HEK293 (cell line): ENCODE measurements at regions not wholly inside any gene's neighbourhood (a gene's known extent, or its start where the extent isn't known, plus 50 kb on each side); places are given as distances from the start of the nearest gene placed in this dataset.

Experiments used
- CTCF ChIA-PET: fragments of 350-600 bp; formaldehyde crosslinking; extraction: SDS; loops from one replicate; lab custom pipeline; 2021; ENCODE audit warnings: antibody characterized with exemption; lab: Yijun Ruan, JAX
- POLR2A ChIA-PET: fragments of 300-600 bp; formaldehyde crosslinking; extraction: SDS; loops from one replicate; lab custom pipeline; 2020; ENCODE audit warnings: antibody characterized with exemption, inconsistent platforms; lab: Yijun Ruan, JAX
- H3K27ac ChIP-seq: fragments of 200-500 bp; sonication (Bioruptor generic); 2 replicates; pipeline ENCODE4 v1.5.1; 2014; ENCODE audit warnings: low read depth, low read length, control low read depth, inconsistent platforms; ENCODE audit errors: extremely low read depth
- H3K36me3 ChIP-seq, 2 experiments: fragments of 200-500 bp in 1 of 2; sonication (Bioruptor generic) in 1 of 2; 1 replicate in 1 of 2; 2 replicates in 1 of 2; pipeline ENCODE4 v1.5.1; 2014 to 2017; ENCODE audit warnings: inconsistent platforms in 2 of 2, low read length in 2 of 2; ENCODE audit not compliant: control insufficient read depth in 2 of 2, insufficient read depth in 1 of 2
- H3K4me1 ChIP-seq: fragments of 200-500 bp; sonication (Bioruptor generic); 2 replicates; pipeline ENCODE4 v1.5.1; 2014; ENCODE audit warnings: mild to moderate bottlenecking, low read length, inconsistent platforms; ENCODE audit not compliant: control insufficient read depth, insufficient read depth
- H3K4me3 ChIP-seq: 2 replicates; pipeline ENCODE4 v1.5.1; 2011; ENCODE audit warnings: low read depth, mild to moderate bottlenecking, control low read depth, low read length, moderate library complexity
- H3K9me3 ChIP-seq: fragments of 200-500 bp; sonication (Bioruptor generic); 2 replicates; pipeline ENCODE4 v1.5.1; 2014; ENCODE audit warnings: low read depth, low read length, inconsistent platforms; ENCODE audit not compliant: control insufficient read depth, insufficient read depth
- HOXA7 ChIP-seq: sonication (generic); formaldehyde crosslinking; IDR thresholded peaks from 2 replicates; pipeline ENCODE4 v1.8.1; 2022; ENCODE audit warnings: missing genetic modification reagents, borderline replicate concordance
- IKZF3 ChIP-seq: fragments of 450-650 bp; IDR thresholded peaks from 2 replicates; pipeline ENCODE4 v1.5.0; 2018; ENCODE audit warnings: missing biosample characterization, mild to moderate bottlenecking, missing genetic modification characterization, moderate library complexity
- KLF1 ChIP-seq: fragments of 450-650 bp; formaldehyde crosslinking; IDR thresholded peaks from 2 replicates; pipeline ENCODE4 v1.5.1; 2016; ENCODE audit warnings: missing biosample characterization, missing genetic modification characterization
- ZBTB20 ChIP-seq: fragments of 450-650 bp; formaldehyde crosslinking; IDR thresholded peaks from 2 replicates; pipeline ENCODE4 v1.5.1; 2016; ENCODE audit warnings: missing biosample characterization, missing genetic modification characterization
- ZEB2 ChIP-seq: fragments of 450-650 bp; formaldehyde crosslinking; IDR thresholded peaks from 2 replicates; pipeline ENCODE4 v1.5.1; 2016; ENCODE audit warnings: missing biosample characterization, missing genetic modification characterization
- ZNF10 ChIP-seq: fragments of 450-650 bp; formaldehyde crosslinking; IDR thresholded peaks from 2 replicates; pipeline ENCODE4 v1.5.1; 2017; ENCODE audit warnings: missing biosample characterization, missing genetic modification characterization
- ZNF121 ChIP-seq: fragments of 450-650 bp; formaldehyde crosslinking; IDR thresholded peaks from 2 replicates; pipeline ENCODE4 v1.5.1; 2016; ENCODE audit warnings: missing biosample characterization, missing genetic modification characterization
- ZNF132 ChIP-seq: fragments of 450-650 bp; formaldehyde crosslinking; IDR thresholded peaks from 2 replicates; pipeline ENCODE4 v1.5.1; 2017; ENCODE audit warnings: missing biosample characterization, missing genetic modification characterization, borderline replicate concordance
- ZNF24 ChIP-seq: fragments of 450-650 bp; formaldehyde crosslinking; IDR thresholded peaks from 2 replicates; pipeline ENCODE4 v1.5.1; 2016; ENCODE audit warnings: missing biosample characterization, missing genetic modification characterization
- ZNF274 ChIP-seq, 2 experiments: fragments of 200-500 bp in 1 of 2; fragments of 450-650 bp in 1 of 2; sonication (Bioruptor generic) in 1 of 2; formaldehyde crosslinking in 1 of 2; IDR thresholded peaks; 2 replicates each; pipeline versions ENCODE4 v1.5.1 to v1.6.1; 2014 to 2016; ENCODE audit warnings: borderline replicate concordance in 1 of 2, inconsistent platforms in 1 of 2, low read length in 1 of 2, missing biosample characterization in 1 of 2, missing genetic modification characterization in 1 of 2
- ZNF324 ChIP-seq: fragments of 450-650 bp; formaldehyde crosslinking; IDR thresholded peaks from 2 replicates; pipeline ENCODE4 v1.5.1; 2016; ENCODE audit warnings: missing biosample characterization, missing genetic modification characterization
- ZNF341 ChIP-seq: fragments of 450-650 bp; formaldehyde crosslinking; IDR thresholded peaks from 2 replicates; pipeline ENCODE4; 2016; ENCODE audit warnings: low read depth, missing biosample characterization, missing genetic modification characterization
- ZNF561 ChIP-seq: fragments of 450-650 bp; IDR thresholded peaks from 2 replicates; pipeline ENCODE4 v1.5.1; 2018; ENCODE audit warnings: missing biosample characterization, missing genetic modification characterization, borderline replicate concordance
- ZNF629 ChIP-seq: fragments of 450-650 bp; formaldehyde crosslinking; IDR thresholded peaks from 2 replicates; pipeline ENCODE4 v1.5.1; 2017; ENCODE audit warnings: missing biosample characterization, missing genetic modification characterization
- ZNF654 ChIP-seq: fragments of 450-650 bp; formaldehyde crosslinking; IDR thresholded peaks from 2 replicates; pipeline ENCODE4 v1.5.1; 2016; ENCODE audit warnings: low read depth, missing biosample characterization, missing genetic modification characterization
- ZNF660 ChIP-seq: fragments of 450-650 bp; IDR thresholded peaks from 2 replicates; pipeline ENCODE4 v1.5.1; 2018; ENCODE audit warnings: missing biosample characterization, mild to moderate bottlenecking, missing genetic modification characterization
- TF ChIP-seq, protein P1 (sequence below): fragments of 450-650 bp; formaldehyde crosslinking; IDR thresholded peaks from 2 replicates; pipeline ENCODE4 v1.5.1; 2016; ENCODE audit warnings: missing biosample characterization, missing genetic modification characterization, borderline replicate concordance
- TF ChIP-seq, protein P2 (sequence below): IDR thresholded peaks from 2 replicates; pipeline ENCODE4 v1.6.1; 2011; ENCODE audit warnings: mild to moderate bottlenecking, low read depth, low read length, borderline replicate concordance
- TF ChIP-seq, protein P3 (sequence below): fragments of 450-650 bp; formaldehyde crosslinking; IDR thresholded peaks from 2 replicates; pipeline ENCODE4 v1.5.1; 2016; ENCODE audit warnings: missing biosample characterization, missing genetic modification characterization
- TF ChIP-seq, protein P4 (sequence below): fragments of 450-650 bp; formaldehyde crosslinking; IDR thresholded peaks from 2 replicates; pipeline ENCODE4 v1.5.1; 2016; ENCODE audit warnings: missing biosample characterization, missing genetic modification characterization
- TF ChIP-seq, protein P5 (sequence below): fragments of 450-650 bp; formaldehyde crosslinking; IDR thresholded peaks from 2 replicates; pipeline ENCODE4 v1.5.1; 2016; ENCODE audit warnings: missing biosample characterization, missing genetic modification characterization
- TF ChIP-seq, protein P6 (sequence below): fragments of 450-650 bp; formaldehyde crosslinking; IDR thresholded peaks from 2 replicates; pipeline ENCODE4 v1.5.1; 2016; ENCODE audit warnings: missing biosample characterization, missing genetic modification characterization

- no peak for TF ChIP-seq ZEB2 (tag by site-specific recombination)
- no peak for TF ChIP-seq HOXA7
- TF ChIP-seq, all 188 proteins: peak for 0
Observed at GRCh38 chr5:3026651-3027050, 275.2 kb upstream of the IRX2 start (continued).

GRCh38 chr5:3026099-3026498, 274.6 kb upstream of the IRX2 start:
- TF ChIP-seq ZNF274 (IDR thresholded peaks at IDR 0.05; ENCODE audit: low read length): no peak
- TF ChIP-seq ZNF274 (tag by site-specific recombination; IDR thresholded peaks at IDR 0.05; ENCODE audit: borderline replicate concordance): no peak
- no peak for TF ChIP-seq ZNF24
- TF ChIP-seq ZNF324: no peak
- TF ChIP-seq, protein P1, sequence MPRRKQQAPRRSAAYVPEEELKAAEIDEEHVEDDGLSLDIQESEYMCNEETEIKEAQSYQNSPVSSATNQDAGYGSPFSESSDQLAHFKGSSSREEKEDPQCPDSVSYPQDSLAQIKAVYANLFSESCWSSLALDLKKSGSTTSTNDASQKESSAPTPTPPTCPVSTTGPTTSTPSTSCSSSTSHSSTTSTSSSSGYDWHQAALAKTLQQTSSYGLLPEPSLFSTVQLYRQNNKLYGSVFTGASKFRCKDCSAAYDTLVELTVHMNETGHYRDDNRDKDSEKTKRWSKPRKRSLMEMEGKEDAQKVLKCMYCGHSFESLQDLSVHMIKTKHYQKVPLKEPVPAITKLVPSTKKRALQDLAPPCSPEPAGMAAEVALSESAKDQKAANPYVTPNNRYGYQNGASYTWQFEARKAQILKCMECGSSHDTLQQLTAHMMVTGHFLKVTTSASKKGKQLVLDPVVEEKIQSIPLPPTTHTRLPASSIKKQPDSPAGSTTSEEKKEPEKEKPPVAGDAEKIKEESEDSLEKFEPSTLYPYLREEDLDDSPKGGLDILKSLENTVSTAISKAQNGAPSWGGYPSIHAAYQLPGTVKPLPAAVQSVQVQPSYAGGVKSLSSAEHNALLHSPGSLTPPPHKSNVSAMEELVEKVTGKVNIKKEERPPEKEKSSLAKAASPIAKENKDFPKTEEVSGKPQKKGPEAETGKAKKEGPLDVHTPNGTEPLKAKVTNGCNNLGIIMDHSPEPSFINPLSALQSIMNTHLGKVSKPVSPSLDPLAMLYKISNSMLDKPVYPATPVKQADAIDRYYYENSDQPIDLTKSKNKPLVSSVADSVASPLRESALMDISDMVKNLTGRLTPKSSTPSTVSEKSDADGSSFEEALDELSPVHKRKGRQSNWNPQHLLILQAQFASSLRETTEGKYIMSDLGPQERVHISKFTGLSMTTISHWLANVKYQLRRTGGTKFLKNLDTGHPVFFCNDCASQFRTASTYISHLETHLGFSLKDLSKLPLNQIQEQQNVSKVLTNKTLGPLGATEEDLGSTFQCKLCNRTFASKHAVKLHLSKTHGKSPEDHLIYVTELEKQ: no peak
- TF ChIP-seq, protein P2, sequence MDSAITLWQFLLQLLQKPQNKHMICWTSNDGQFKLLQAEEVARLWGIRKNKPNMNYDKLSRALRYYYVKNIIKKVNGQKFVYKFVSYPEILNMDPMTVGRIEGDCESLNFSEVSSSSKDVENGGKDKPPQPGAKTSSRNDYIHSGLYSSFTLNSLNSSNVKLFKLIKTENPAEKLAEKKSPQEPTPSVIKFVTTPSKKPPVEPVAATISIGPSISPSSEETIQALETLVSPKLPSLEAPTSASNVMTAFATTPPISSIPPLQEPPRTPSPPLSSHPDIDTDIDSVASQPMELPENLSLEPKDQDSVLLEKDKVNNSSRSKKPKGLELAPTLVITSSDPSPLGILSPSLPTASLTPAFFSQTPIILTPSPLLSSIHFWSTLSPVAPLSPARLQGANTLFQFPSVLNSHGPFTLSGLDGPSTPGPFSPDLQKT: no peak
- no peak for TF ChIP-seq ZNF10 (tag by site-specific recombination)
- no peak for TF ChIP-seq ZBTB20
- no peak for TF ChIP-seq ZNF132 (tag by site-specific recombination)
- no peak for TF ChIP-seq KLF1
- TF ChIP-seq ZNF660 (tag by site-specific recombination): no peak
- TF ChIP-seq, protein P3, sequence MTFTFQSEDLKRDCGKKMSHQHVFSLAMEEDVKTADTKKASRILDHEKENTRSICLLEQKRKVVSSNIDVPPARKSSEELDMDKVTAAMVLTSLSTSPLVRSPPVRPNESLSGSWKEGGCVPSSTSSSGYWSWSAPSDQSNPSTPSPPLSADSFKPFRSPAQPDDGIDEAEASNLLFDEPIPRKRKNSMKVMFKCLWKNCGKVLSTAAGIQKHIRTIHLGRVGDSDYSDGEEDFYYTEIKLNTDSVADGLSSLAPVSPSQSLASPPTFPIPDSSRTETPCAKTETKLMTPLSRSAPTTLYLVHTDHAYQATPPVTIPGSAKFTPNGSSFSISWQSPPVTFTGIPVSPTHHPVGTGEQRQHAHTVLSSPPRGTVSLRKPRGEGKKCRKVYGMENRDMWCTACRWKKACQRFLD (tag by site-specific recombination): no peak
- TF ChIP-seq, protein P4, sequence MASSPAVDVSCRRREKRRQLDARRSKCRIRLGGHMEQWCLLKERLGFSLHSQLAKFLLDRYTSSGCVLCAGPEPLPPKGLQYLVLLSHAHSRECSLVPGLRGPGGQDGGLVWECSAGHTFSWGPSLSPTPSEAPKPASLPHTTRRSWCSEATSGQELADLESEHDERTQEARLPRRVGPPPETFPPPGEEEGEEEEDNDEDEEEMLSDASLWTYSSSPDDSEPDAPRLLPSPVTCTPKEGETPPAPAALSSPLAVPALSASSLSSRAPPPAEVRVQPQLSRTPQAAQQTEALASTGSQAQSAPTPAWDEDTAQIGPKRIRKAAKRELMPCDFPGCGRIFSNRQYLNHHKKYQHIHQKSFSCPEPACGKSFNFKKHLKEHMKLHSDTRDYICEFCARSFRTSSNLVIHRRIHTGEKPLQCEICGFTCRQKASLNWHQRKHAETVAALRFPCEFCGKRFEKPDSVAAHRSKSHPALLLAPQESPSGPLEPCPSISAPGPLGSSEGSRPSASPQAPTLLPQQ: no peak
- no peak for TF ChIP-seq IKZF3 (tag by site-specific recombination)
- TF ChIP-seq ZNF629: no peak
- no peak for TF ChIP-seq ZNF654
- no peak for TF ChIP-seq ZNF341 (tag by site-specific recombination)
- no peaks in the 10 kb centered on the region for H3K36me3 ChIP-seq
- no peak overlapping the region for H3K27ac ChIP-seq
- no peak overlapping the region for H3K4me3 ChIP-seq
- no peaks in the 10 kb centered on the region for H3K4me1 ChIP-seq
- H3K9me3 ChIP-seq: no peaks in the 10 kb centered on the region
- ChIA-PET CTCF (no interaction called here), POLR2A (no interaction called here)

DNA sequence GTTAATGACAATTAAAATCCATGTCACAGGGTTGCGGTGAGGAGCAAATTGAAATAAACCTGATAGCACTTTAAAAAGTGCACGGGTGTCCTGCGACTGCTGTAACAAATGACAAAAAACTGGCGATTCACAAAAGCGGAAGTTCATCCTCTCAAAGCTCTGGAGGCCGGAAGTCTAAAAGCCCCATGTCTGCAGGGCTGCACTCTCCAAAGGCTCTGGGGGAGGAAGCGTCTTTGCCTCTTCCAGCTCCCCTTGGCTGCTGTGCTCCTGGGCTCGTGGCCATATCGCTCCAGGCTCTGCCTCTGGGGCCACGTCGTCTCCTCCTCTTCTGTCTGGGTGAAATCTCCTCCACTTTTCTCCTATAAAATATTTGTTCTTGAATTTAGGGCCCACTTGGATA, 273.9 kb upstream of the IRX2 start:
- CTCF ChIA-PET: no interaction called here
- Histone ChIP-seq H3K4me3 (no peak overlapping the region), H3K9me3 (no peaks in the 10 kb centered on the region), H3K4me1 (no peaks in the 10 kb centered on the region), H3K36me3 (no peaks in the 10 kb centered on the region), H3K27ac (no peak overlapping the region)
- POLR2A ChIA-PET: no interaction called here
- TF ChIP-seq ZNF121 (tag by site-specific recombination) (no peak), ZNF561 (tag by site-specific recombination) (no peak)
- TF ChIP-seq, protein P5, sequence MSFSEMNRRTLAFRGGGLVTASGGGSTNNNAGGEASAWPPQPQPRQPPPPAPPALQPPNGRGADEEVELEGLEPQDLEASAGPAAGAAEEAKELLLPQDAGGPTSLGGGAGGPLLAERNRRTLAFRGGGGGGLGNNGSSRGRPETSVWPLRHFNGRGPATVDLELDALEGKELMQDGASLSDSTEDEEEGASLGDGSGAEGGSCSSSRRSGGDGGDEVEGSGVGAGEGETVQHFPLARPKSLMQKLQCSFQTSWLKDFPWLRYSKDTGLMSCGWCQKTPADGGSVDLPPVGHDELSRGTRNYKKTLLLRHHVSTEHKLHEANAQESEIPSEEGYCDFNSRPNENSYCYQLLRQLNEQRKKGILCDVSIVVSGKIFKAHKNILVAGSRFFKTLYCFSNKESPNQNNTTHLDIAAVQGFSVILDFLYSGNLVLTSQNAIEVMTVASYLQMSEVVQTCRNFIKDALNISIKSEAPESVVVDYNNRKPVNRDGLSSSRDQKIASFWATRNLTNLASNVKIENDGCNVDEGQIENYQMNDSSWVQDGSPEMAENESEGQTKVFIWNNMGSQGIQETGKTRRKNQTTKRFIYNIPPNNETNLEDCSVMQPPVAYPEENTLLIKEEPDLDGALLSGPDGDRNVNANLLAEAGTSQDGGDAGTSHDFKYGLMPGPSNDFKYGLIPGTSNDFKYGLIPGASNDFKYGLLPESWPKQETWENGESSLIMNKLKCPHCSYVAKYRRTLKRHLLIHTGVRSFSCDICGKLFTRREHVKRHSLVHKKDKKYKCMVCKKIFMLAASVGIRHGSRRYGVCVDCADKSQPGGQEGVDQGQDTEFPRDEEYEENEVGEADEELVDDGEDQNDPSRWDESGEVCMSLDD: no peak
- TF ChIP-seq, protein P6, sequence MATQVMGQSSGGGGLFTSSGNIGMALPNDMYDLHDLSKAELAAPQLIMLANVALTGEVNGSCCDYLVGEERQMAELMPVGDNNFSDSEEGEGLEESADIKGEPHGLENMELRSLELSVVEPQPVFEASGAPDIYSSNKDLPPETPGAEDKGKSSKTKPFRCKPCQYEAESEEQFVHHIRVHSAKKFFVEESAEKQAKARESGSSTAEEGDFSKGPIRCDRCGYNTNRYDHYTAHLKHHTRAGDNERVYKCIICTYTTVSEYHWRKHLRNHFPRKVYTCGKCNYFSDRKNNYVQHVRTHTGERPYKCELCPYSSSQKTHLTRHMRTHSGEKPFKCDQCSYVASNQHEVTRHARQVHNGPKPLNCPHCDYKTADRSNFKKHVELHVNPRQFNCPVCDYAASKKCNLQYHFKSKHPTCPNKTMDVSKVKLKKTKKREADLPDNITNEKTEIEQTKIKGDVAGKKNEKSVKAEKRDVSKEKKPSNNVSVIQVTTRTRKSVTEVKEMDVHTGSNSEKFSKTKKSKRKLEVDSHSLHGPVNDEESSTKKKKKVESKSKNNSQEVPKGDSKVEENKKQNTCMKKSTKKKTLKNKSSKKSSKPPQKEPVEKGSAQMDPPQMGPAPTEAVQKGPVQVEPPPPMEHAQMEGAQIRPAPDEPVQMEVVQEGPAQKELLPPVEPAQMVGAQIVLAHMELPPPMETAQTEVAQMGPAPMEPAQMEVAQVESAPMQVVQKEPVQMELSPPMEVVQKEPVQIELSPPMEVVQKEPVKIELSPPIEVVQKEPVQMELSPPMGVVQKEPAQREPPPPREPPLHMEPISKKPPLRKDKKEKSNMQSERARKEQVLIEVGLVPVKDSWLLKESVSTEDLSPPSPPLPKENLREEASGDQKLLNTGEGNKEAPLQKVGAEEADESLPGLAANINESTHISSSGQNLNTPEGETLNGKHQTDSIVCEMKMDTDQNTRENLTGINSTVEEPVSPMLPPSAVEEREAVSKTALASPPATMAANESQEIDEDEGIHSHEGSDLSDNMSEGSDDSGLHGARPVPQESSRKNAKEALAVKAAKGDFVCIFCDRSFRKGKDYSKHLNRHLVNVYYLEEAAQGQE: no peak
